NCI-H2081 treated with DMSO at 0.1 percent for 48 hours (cell line): ENCODE measurements at regions not wholly inside any gene's neighbourhood (a gene's known extent, or its start where the extent isn't known, plus 50 kb on each side); places are given as distances from the start of the nearest gene placed in this dataset.

Experiments used
- DNase-seq: peaks from one replicate; lab custom pipeline; 2025; lab: John Stamatoyannopoulos, UW

DNA sequence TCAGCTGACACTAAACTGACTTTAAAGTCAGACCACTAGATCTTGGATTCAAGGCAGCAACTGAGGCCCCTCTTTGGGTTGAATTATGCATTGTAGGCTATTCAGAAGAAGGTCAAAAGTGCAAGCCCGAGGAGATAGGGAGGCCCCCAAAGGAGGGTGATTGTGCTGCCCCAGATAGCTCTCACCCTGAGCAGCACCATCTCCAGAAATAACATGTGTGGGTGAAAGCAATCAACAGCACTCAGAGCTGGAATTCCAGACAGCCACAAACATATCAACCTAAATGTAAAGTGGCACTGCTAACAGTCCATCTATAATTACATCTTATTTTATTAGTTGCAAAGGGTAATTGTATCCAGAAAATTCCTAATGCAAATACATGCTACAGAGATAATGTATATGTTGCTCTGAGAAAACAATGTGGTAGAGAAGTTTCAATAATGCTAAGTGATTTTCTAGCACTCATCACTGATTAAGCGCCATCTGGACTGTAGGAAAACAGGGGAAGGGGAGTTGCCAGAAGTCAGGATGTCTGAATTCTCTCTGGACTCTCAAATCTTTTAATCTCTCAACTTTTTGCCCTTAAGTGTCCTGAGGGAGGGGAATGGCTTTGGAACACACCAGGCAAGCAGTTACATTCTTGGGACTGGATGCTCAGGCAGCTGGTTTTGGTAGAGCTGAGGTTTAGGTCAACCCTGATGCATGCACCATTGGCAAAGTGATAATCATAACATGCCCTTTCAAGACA lies 61.8 kb upstream of the SFRP2 start:
- DNase-seq = no peak

DNA sequence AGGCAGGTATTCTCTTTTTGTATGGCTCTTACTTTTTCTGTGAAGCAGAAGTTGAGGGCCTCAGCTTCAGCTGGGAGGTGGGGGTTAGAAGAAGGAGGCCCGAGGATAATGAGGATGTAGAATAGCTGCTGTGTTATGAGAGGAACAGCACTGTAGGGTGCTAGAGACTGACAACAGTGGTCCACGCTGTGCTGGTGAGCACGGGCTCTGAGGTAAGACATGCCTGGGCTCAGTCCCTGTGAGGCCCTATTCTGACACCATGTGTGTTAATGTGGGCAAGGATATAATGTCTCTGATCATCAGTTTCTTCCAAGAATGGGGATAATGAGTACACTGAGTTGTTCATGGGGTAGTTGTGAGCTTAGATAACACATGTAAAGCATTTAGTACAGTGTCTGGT lies 55.3 kb upstream of the SFRP2 start:
- DNase-seq = no peak
